Gastrocnemius medialis (tissue), 4 donors: ENCODE measurements at regions not wholly inside any gene's neighbourhood (a gene's known extent, or its start where the extent isn't known, plus 50 kb on each side); places are given as distances from the start of the nearest gene placed in this dataset.
"Not testable (repeated sequence)": the region's sequence is repeated elsewhere in the genome, so short reads cannot be mapped to it uniquely, and the experiment has no call there.

ENCODE experiments used
- ATAC-seq, 2 donors: fragments of 150-250 bp; one replicate each; pipeline ENCODE4 v1.9.1; 2016
- DNase-seq, 2 donors: peaks; one replicate each; pipeline ENCODE4 v3.0.0-alpha.2; 2019
- H3K27ac ChIP-seq, 4 donors: fragments of 200-600 bp; sonication (generic); 1 replicate in 1 of 4; 2 replicates in 3 of 4; pipeline ENCODE4 v1.5.1; 2016 to 2018; ENCODE audit warnings: mild to moderate bottlenecking in 2 of 4, moderate library complexity in 1 of 4
- H3K27me3 ChIP-seq, 3 donors: fragments of 200-600 bp; sonication (generic) in 2 of 3; 1 replicate in 1 of 3; 2 replicates in 2 of 3; pipeline versions ENCODE4 v1.5.1 to v1.6.0; 2016 to 2019; ENCODE audit warnings: mild to moderate bottlenecking in 1 of 3, moderate library complexity in 1 of 3
- H3K36me3 ChIP-seq, 2 donors: fragments of 200-600 bp; sonication (generic) in 1 of 2; one replicate each; pipeline ENCODE4 v1.5.1; 2017 to 2018
- H3K4me1 ChIP-seq, 2 donors: fragments of 200-600 bp; sonication (generic) in 1 of 2; one replicate each; pipeline ENCODE4 v1.5.1; 2016 to 2017; ENCODE audit warnings: mild to moderate bottlenecking in 2 of 2
- H3K4me3 ChIP-seq, 4 donors: fragments of 200-600 bp; sonication (generic) in 3 of 4; 1 replicate in 1 of 4; 2 replicates in 3 of 4; pipeline ENCODE4 v1.5.1; 2016 to 2019; ENCODE audit warnings: mild to moderate bottlenecking in 2 of 4
- H3K9me3 ChIP-seq, 3 donors: fragments of 200-600 bp; sonication (generic) in 2 of 3; 1 replicate in 1 of 3; 2 replicates in 2 of 3; pipeline ENCODE4 v1.5.1; 2016 to 2019
- POLR2A ChIP-seq, 2 donors: fragments of 450-650 bp; IDR thresholded peaks; one replicate each; pipeline ENCODE4 v1.6.1; 2017; ENCODE audit warnings: antibody characterized with exemption in 2 of 2, mild to moderate bottlenecking in 2 of 2, moderate library complexity in 2 of 2
- in situ Hi-C, 4 donors: fragments of 200-750 bp; cut with MboI; loops; one replicate each; pipeline versions ENCODE4 v1.15.0 to v1.8.0; 2017; ENCODE audit warnings: low sequenced_read_pairs in 4 of 4
- intact Hi-C: fragments of 100-400 bp; cut with DNase I; formaldehyde crosslinking; loops from one replicate; pipeline ENCODE4 v1.15.1; 2023; ENCODE audit warnings: low total_unique reads

DNA sequence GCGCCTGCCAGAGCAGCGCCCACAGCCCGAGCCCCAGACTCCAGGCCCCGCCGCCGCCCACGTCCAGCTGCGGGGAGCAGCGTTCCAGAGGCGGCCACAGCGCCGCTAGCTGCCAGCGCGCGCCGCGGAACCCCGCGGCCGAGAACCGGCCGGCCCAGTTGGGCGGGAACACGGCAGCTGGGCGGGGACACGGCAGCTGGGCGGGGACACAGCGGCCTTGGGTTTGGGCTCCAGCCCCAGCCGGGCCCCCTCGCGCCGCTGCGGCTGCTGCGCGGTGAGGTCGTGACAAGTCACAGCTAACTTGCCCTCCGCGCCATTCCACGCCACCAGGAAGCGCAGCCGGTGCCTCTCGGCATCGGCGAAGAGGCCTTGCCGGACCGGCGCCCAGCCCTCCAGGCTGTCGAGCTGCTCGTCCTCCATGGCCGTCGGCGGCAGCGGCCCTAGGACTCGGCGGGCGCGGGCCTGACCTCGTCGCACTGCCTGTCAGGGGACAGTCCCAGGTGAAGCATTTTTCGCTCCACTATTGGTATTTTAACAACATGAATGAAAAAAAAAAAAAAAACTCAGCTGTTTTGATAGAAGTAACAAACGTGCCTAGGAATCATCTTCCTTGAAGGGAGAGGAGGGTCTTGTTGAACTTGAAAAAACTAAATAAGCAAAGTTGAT lies 56.6 kb upstream of the GOLGA8N start:
- intact Hi-C loops, H3K4me1 ChIP-seq, in situ Hi-C loops, H3K9me3 ChIP-seq, H3K27me3 ChIP-seq, H3K36me3 ChIP-seq: not testable (repeated sequence)
- DNase-seq: peak in 1 of 2 donors; percentile 20
- ATAC-seq: peak; percentile 96 to 98
- Histone ChIP-seq H3K27ac (peak overlapping the region; percentile 77 to 85 (median 82)), H3K4me3 (peak overlapping the region; percentile 61 to 76 (median 64))
- peak in 1 of 2 donors; percentile 28 for TF ChIP-seq POLR2A (IDR thresholded peaks at IDR 0.05)

- intact Hi-C loops, DNase-seq, H3K4me1 ChIP-seq, H3K9me3 ChIP-seq, H3K27ac ChIP-seq, H3K27me3 ChIP-seq, in situ Hi-C loops, H3K4me3 ChIP-seq, H3K36me3 ChIP-seq: not testable (repeated sequence)
- ATAC-seq: peak; percentile 21 to 40
These were observed 57.2 kb upstream of the GOLGA8N start for GRCh38 chr15:32536057-32536493.

DNA sequence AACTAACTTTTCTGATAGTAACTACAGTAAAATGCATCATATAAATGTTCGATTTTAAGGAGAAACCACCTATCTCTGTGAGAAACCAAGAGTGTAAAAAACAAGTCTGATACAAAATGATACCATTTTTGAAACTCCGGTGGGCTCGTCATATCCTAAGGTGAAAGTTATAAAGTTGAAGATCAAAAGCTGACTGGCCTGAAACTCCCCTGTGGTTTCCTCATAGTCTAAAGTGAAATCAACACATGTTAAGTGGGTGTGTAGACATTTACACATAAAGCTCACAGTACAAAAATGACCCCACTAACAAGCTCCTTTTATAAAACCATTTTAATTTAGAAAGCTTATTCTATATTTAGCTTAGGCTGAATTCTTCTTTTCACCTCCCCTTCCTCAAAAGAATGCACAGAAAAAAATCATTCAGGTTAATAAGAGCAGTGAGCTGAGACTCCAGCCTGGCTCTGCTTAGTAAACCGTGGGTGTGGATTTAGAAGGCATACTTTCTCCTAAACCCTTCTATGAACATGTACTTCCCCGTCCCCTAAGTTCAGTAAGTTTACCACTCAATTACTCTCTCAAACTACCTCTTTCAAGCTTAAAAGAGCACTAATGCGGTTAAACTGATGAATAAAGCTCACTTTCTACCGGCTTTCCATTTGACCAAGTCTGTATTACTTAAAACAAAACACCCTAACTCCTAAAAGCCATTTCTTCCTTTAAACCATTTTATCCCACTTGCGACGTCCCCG lies 57.9 kb upstream of the GOLGA8N start:
- H3K36me3 ChIP-seq, H3K4me3 ChIP-seq, ATAC-seq, intact Hi-C loops, DNase-seq, in situ Hi-C loops, H3K27me3 ChIP-seq, H3K9me3 ChIP-seq, H3K27ac ChIP-seq, H3K4me1 ChIP-seq: not testable (repeated sequence)

DNA sequence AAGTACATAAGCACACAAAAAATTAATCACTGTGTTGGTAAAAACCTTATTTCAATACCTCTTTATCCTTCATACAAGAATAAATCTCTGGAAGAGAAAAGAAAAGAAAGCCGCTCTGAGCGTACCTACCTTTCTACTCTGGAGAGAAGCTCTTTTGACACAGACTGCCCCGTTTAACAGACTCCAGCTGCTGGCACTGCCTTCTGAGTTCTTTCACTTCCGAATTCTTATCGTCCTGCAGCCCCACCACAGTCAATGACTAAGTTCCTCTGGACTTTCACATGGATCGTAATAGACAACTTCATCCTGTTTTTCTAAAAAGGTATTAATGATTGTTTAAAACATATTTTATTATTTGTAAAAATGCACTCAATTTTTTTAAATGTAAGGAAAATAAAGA lies 67.5 kb upstream of the GOLGA8O start:
- H3K27me3 ChIP-seq, ATAC-seq, H3K9me3 ChIP-seq, DNase-seq, H3K4me1 ChIP-seq, H3K4me3 ChIP-seq, in situ Hi-C loops, intact Hi-C loops, H3K27ac ChIP-seq: not testable (repeated sequence)
- peaks cover 0 to 12% of the 10 kb centered on the region in 2 donors for H3K36me3 ChIP-seq

DNA sequence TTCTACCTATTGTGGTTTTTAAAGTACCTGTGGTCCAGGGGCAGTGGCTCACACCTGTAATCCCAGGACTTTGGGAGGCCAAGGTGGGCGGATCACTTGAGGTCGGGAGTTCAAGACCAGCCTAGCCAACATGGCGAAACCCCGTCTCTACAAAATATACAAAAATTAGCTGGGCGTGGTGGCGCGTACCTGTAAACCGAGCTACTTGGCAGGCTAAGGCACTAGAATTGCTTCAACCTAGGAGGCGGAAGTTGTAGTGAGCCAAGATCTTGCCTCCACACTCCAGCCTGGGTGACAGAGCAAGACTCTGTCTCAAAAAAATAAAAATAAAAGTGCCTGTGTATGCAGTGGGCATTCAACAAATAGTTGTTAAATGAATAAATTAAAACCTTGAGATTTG lies 67.0 kb upstream of the GOLGA8O start:
- ATAC-seq, H3K9me3 ChIP-seq, H3K27me3 ChIP-seq, intact Hi-C loops, in situ Hi-C loops, H3K27ac ChIP-seq, H3K4me1 ChIP-seq, H3K4me3 ChIP-seq, DNase-seq: not testable (repeated sequence)
- H3K36me3 ChIP-seq: peaks cover 0 to 13% of the 10 kb centered on the region in 2 donors

DNA sequence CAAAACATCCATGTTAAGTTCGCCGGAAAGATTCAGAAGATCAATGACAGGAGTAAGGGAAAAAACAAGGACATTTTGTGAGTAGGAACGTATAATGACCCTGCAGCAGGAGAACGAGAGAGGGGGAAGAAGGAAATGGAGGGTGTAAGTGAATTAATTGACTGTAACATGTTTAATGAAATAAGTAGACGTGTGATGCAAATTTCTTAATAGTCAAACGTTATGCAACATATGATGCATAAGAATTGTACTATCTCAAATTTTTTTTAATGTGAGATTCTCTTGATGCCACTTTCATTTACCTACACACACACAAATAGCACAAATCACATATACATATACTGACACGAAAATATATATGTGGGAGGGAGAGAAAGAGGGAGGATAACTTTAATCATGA lies 63.5 kb upstream of the GOLGA8O start:
- DNase-seq, H3K4me3 ChIP-seq, in situ Hi-C loops, H3K27ac ChIP-seq, H3K27me3 ChIP-seq, ATAC-seq, H3K4me1 ChIP-seq, intact Hi-C loops, H3K9me3 ChIP-seq: not testable (repeated sequence)
- H3K36me3 ChIP-seq: peaks cover 0 to 13% of the 10 kb centered on the region in 2 donors

DNA sequence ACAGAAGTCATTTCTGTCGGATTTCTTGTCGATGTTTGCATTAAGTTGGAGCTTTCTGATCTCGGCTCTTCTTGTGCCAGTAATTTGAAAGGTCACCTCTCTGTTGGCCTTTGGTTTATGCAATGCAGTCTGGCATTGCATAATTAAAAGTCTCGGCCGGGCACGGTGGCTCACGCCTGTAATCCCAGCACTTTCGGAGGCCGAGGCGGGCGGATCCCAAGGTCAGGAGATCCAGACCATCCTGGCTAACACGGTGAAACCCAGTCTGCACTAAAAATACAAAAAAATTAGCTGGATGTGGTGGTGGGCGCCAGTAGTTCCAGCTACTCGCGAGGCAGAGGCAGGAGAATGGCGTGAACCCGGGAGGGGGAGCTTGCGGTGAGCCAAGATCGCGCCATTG lies 62.6 kb upstream of the GOLGA8O start:
- DNase-seq, in situ Hi-C loops, H3K27ac ChIP-seq, H3K27me3 ChIP-seq, ATAC-seq, H3K9me3 ChIP-seq, H3K4me3 ChIP-seq, intact Hi-C loops, H3K4me1 ChIP-seq: not testable (repeated sequence)
- H3K36me3 ChIP-seq: peaks cover 0 to 13% of the 10 kb centered on the region in 2 donors

DNA sequence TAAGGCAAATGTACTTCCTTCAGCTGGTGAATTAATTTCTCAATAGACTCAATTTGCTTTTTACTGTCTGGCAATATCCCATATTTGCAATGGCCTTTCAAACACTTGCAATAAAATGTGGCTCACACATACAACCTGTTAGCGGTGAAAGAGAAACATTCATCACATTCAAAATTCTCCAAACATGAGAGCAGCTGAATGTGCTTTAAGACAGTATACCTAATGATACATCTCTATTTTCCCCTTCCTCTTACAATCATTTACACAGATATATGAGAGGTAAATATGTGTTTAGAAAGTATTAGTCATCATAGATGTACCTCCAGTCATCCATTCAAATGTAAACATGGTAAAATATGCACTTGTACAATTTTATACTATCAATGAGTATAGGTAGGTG lies 61.5 kb upstream of the GOLGA8O start:
- DNase-seq, H3K4me1 ChIP-seq, ATAC-seq, H3K9me3 ChIP-seq, H3K27me3 ChIP-seq, H3K27ac ChIP-seq, H3K4me3 ChIP-seq, in situ Hi-C loops, intact Hi-C loops: not testable (repeated sequence)
- peaks cover 0 to 13% of the 10 kb centered on the region in 2 donors for H3K36me3 ChIP-seq

GRCh38 chr15:32513378-32513777 lies 57.9 kb upstream of the GOLGA8O start:
- H3K27me3 ChIP-seq, in situ Hi-C loops, ATAC-seq, intact Hi-C loops, H3K36me3 ChIP-seq, H3K9me3 ChIP-seq, H3K4me3 ChIP-seq, DNase-seq, H3K4me1 ChIP-seq, H3K27ac ChIP-seq: not testable (repeated sequence)

DNA sequence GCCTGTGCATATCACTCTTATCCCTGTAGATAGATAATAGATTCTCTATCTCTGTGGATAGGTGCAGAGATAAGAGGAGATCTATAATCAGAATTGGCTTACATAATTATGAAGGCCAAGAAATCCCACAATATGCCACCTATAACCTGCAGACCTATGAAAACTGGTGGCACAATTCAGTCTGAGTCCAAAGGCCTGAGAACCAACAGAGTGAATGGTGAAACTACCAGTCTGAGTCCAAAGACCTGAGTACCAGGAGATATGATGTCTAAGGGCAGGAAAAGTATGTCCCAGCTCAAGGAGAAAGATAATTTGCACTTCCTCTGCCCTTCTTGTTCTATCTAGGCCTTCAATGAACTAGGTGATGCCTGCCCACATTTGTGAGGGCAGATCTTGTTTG lies 54.6 kb upstream of the GOLGA8O start:
- ATAC-seq, intact Hi-C loops, H3K36me3 ChIP-seq, H3K27me3 ChIP-seq, DNase-seq, in situ Hi-C loops, H3K4me1 ChIP-seq, H3K9me3 ChIP-seq, H3K27ac ChIP-seq, H3K4me3 ChIP-seq: not testable (repeated sequence)

DNA sequence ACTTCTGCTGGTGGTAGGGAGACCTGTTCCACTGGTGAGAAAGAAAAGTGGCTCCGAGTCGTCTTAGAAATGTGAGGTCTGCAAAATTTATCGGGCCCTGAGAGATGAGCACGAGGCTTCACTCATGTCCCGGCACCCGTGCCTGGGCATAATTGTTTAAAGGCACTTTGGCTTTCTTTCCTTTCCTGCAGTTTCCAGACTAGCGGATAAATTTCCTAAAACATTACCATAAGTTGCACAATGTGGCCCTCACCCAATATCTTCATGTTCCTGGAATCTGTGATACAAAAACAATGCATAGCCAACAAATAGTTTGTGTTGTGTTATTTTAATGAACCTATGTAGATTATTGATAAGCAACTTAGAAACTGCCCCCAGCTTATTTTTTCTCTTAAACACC lies 52.6 kb upstream of the GOLGA8O start:
- H3K4me3 ChIP-seq, in situ Hi-C loops, ATAC-seq, H3K36me3 ChIP-seq, H3K4me1 ChIP-seq, DNase-seq, intact Hi-C loops, H3K27me3 ChIP-seq, H3K27ac ChIP-seq, H3K9me3 ChIP-seq: not testable (repeated sequence)

DNA sequence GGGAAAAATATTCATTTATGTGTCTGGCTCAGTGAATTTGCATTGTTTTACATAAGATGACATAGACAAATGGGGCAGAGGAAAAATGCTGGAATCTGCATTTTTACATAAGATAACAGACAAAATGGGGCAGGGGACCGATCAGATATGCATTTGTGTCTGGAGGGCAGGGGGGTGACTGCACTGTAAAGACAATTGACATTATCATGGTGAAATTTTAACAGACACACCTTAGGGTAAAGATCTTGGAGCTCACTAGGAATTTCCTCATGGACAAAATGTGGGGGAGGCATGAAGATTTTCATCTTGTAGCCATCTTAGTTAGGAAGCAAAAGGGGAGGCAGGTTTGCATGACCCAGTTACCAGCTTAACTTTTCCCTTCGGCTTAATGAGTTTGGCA lies 51.4 kb upstream of the GOLGA8O start:
- ATAC-seq, intact Hi-C loops: not testable (repeated sequence)

More for the DNA sequence above, 51.4 kb upstream of the GOLGA8O start:
- DNase-seq, H3K36me3 ChIP-seq, H3K27me3 ChIP-seq, in situ Hi-C loops, H3K4me1 ChIP-seq, H3K27ac ChIP-seq, H3K4me3 ChIP-seq, H3K9me3 ChIP-seq: not testable (repeated sequence)
